DND-41 (cell line): ENCODE measurements at regions not wholly inside any gene's neighbourhood (a gene's known extent, or its start where the extent isn't known, plus 50 kb on each side); places are given as distances from the start of the nearest gene placed in this dataset.

Source experiments
- ATAC-seq: fragments of 200-7000 bp; cut with Tn5 transposase; 3 replicates; pipeline ENCODE4 v1.9.1; 2021; ENCODE audit warnings: low read depth; ENCODE audit not compliant: insufficient read depth
- DNase-seq: peaks from one replicate; pipeline ENCODE4 v3.0.0-alpha.2; 2020
- H2AFZ ChIP-seq: 2 replicates; pipeline ENCODE4 v1.6.0; 2012; ENCODE audit warnings: low read depth, low read length
- H3K27ac ChIP-seq: 2 replicates; pipeline ENCODE4 v1.5.1; 2012; ENCODE audit warnings: low read length, inconsistent platforms
- H3K27me3 ChIP-seq: fragments of 200-600 bp; sonication (generic); 2 replicates; pipeline ENCODE4 v1.6.0; 2012; ENCODE audit warnings: low read length, mild to moderate bottlenecking, inconsistent platforms; ENCODE audit not compliant: insufficient read depth, poor library complexity
- H3K36me3 ChIP-seq: 2 replicates; pipeline ENCODE4 v1.5.1; 2012; ENCODE audit warnings: low read length, inconsistent platforms; ENCODE audit not compliant: insufficient read depth
- H3K4me1 ChIP-seq: 2 replicates; pipeline ENCODE4 v1.5.1; 2012; ENCODE audit warnings: mild to moderate bottlenecking, low read length; ENCODE audit not compliant: insufficient read depth
- H3K4me2 ChIP-seq: 2 replicates; pipeline ENCODE4 v1.6.0; 2012; ENCODE audit warnings: mild to moderate bottlenecking, moderate library complexity, low read length, inconsistent platforms; ENCODE audit not compliant: insufficient read depth
- H3K4me3 ChIP-seq, 2 experiments: fragments of 200-600 bp in 1 of 2; shearing (Covaris generic) in 1 of 2; 2 replicates each; pipeline ENCODE4 v1.5.1; 2012 to 2016; ENCODE audit warnings: inconsistent platforms in 2 of 2, low read length in 2 of 2, mild to moderate bottlenecking in 2 of 2, low read depth in 1 of 2, moderate library complexity in 1 of 2
- H3K79me2 ChIP-seq: 2 replicates; pipeline ENCODE4 v1.6.0; 2012; ENCODE audit warnings: low read length, inconsistent platforms; ENCODE audit not compliant: insufficient read depth
- H3K9ac ChIP-seq: 2 replicates; pipeline ENCODE4 v1.6.0; 2012; ENCODE audit warnings: low read depth, mild to moderate bottlenecking, inconsistent platforms, low read length, moderate library complexity
- H3K9me3 ChIP-seq: 2 replicates; pipeline ENCODE4 v1.5.1; 2012; ENCODE audit warnings: low read length, moderate library complexity, mild to moderate bottlenecking, inconsistent platforms; ENCODE audit not compliant: insufficient read depth, severe bottlenecking
- H4K20me1 ChIP-seq: 2 replicates; pipeline ENCODE4 v1.6.0; 2012; ENCODE audit warnings: low read length; ENCODE audit not compliant: insufficient read depth
- EZH2 ChIP-seq: IDR thresholded peaks from 3 replicates; pipeline ENCODE4 v1.6.1; 2012; ENCODE audit warnings: borderline replicate concordance, low read depth, mild to moderate bottlenecking, moderate library complexity, low read length, inconsistent platforms; ENCODE audit not compliant: severe bottlenecking
- TF ChIP-seq, protein P1 (sequence below): IDR thresholded peaks from 2 replicates; pipeline ENCODE4 v1.5.1; 2012; ENCODE audit warnings: borderline replicate concordance, low read length, moderate library complexity, mild to moderate bottlenecking; ENCODE audit not compliant: poor library complexity, severe bottlenecking; ENCODE audit errors: extremely low read depth

DNA sequence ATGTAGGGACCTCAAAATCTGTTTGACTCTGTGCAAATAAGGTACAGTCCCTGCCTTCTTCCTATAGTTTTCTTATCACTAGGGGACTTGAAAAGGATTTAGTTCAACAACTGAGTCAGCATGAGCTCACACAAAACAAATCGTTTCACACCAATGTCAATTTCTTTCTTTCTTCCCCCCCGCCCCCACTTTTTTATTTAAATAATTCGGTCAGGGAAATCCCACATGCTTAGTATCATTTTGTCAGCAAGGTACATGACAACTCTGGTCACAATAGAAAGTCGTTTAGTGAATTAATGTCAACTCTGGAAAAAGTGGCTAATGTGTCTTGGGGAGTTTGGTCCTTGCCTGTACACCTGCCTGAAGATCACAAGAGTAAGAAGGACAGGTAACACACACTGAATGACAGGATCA is 232.2 kb upstream of the PLEKHG7 start:
- H3K27ac ChIP-seq: no peak overlapping the region
- H2AFZ ChIP-seq: no peak overlapping the region
- ATAC-seq (no peak), DNase-seq (no peak)
- H3K4me1 ChIP-seq: peaks cover 16% of the 10 kb centered on the region
- no peak overlapping the region for H3K9ac ChIP-seq
- no peaks in the 10 kb centered on the region for H3K27me3 ChIP-seq
- no peak overlapping the region for H3K4me3 ChIP-seq
- H3K36me3 ChIP-seq: no peaks in the 10 kb centered on the region
- TF ChIP-seq, protein P1, sequence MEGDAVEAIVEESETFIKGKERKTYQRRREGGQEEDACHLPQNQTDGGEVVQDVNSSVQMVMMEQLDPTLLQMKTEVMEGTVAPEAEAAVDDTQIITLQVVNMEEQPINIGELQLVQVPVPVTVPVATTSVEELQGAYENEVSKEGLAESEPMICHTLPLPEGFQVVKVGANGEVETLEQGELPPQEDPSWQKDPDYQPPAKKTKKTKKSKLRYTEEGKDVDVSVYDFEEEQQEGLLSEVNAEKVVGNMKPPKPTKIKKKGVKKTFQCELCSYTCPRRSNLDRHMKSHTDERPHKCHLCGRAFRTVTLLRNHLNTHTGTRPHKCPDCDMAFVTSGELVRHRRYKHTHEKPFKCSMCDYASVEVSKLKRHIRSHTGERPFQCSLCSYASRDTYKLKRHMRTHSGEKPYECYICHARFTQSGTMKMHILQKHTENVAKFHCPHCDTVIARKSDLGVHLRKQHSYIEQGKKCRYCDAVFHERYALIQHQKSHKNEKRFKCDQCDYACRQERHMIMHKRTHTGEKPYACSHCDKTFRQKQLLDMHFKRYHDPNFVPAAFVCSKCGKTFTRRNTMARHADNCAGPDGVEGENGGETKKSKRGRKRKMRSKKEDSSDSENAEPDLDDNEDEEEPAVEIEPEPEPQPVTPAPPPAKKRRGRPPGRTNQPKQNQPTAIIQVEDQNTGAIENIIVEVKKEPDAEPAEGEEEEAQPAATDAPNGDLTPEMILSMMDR: no peak
- TF ChIP-seq EZH2: no peak
- H3K79me2 ChIP-seq: no peaks in the 10 kb centered on the region
- no peak overlapping the region for H3K4me2 ChIP-seq
- H4K20me1 ChIP-seq: no peaks in the 10 kb centered on the region
- no peaks in the 10 kb centered on the region for H3K9me3 ChIP-seq

DNA sequence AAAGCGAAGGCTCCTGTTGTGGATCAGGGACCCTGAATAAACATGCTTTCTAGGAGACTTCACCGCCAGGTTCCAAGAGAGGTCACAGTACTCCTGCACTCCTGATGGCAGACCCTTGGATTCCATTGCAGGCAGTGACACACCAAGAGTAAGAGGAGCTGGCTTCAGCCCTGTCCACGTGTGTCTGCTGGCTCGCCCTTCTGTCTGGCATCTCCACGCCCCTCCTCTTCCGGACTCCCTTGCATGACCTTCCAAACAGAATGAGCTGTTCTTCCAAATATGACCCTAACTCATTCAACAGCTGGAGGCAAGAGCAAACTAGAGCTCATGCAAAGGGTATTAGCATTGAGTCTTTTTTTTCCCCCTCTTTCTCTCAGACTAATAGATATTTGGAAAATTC is 233.0 kb upstream of the PLEKHG7 start:
- Histone ChIP-seq H3K4me2 (no peak overlapping the region), H3K4me3 (no peak overlapping the region), H3K27ac (no peak overlapping the region), H3K36me3 (no peaks in the 10 kb centered on the region), H3K4me1 (peaks cover 16% of the 10 kb centered on the region), H2AFZ (no peak overlapping the region), H3K9me3 (no peaks in the 10 kb centered on the region), H3K27me3 (no peaks in the 10 kb centered on the region), H3K79me2 (no peaks in the 10 kb centered on the region), H4K20me1 (no peaks in the 10 kb centered on the region), H3K9ac (no peak overlapping the region)
- TF ChIP-seq, protein P1: no peak
- no peak for TF ChIP-seq EZH2
- ATAC-seq: no peak
- DNase-seq: no peak

DNA sequence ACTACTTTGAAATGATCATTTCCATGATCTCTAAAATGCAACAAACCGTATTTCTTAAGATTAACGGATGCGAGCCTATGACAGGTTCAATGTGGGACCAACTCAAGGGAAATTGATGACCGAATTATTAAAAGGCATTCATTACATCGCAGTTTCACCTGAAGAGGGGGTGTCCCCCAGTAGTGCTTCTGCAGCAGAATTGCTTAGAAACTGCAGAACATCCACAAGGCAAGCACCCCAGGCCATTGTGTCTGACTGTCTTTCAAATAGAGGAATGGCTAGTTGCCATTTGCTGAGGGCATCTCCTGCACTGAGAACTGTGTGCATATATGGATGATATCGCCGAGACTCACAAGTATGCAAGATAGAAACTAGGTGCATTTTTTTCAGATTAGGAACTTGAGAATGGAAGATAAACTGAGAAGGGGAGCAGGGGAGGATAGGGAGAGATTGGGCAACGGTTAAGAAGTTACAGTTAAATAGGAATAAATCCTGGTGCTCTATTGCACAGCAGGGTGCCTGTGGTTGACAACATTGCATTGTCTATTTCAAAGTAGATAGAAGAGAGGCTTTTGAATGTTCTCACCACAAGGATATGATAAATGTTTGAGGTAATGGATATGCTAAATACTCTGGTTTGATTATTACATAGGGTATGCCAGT is 234.3 kb upstream of the PLEKHG7 start:
- Histone ChIP-seq H3K4me3 (no peak overlapping the region), H3K9me3 (no peaks in the 10 kb centered on the region), H4K20me1 (no peaks in the 10 kb centered on the region), H3K79me2 (no peaks in the 10 kb centered on the region), H3K36me3 (no peaks in the 10 kb centered on the region), H3K27me3 (no peaks in the 10 kb centered on the region), H3K9ac (no peak overlapping the region), H3K4me2 (no peak overlapping the region), H3K4me1 (peaks cover 20% of the 10 kb centered on the region), H3K27ac (peak overlapping the region; percentile 41; the same call in 1 of the 2 replicates), H2AFZ (no peak overlapping the region)
- DNase-seq: peak; percentile 47
- TF ChIP-seq EZH2: no peak
- TF ChIP-seq, protein P1: no peak
- peak; percentile 74 for ATAC-seq
